Lower leg skin (tissue), 4 donors: ENCODE measurements at regions not wholly inside any gene's neighbourhood (a gene's known extent, or its start where the extent isn't known, plus 50 kb on each side); places are given as distances from the start of the nearest gene placed in this dataset.

Experiments used
- DNase-seq, 2 donors: peaks; one replicate each; pipeline ENCODE4 v3.0.0-alpha.2; 2019; ENCODE audit warnings: low spot score in 2 of 2
- H3K4me3 ChIP-seq: fragments of 200-600 bp; sonication (generic); 2 replicates; pipeline ENCODE4 v1.5.1; 2017; ENCODE audit warnings: mild to moderate bottlenecking, low read depth; ENCODE audit not compliant: poor library complexity, severe bottlenecking
- CTCF ChIP-seq, 3 donors: fragments of 450-650 bp; IDR thresholded peaks; one replicate each; pipeline ENCODE4 v1.5.1; 2016; ENCODE audit warnings: antibody characterized with exemption in 3 of 3, mild to moderate bottlenecking in 3 of 3, moderate library complexity in 2 of 3
- POLR2A ChIP-seq, 2 donors: fragments of 450-650 bp; IDR thresholded peaks; one replicate each; pipeline ENCODE4 v1.6.1; 2016 to 2017; ENCODE audit warnings: antibody characterized with exemption in 2 of 2, mild to moderate bottlenecking in 1 of 2, moderate library complexity in 1 of 2
- WGBS, 2 donors: methylation state at CpG; one replicate each; pipeline ENCODE4 v1.1.5; 2018; 5-methylcytosine and 5-hydroxymethylcytosine counted together
- intact Hi-C: fragments of 100-400 bp; cut with DNase I; formaldehyde crosslinking; loops from one replicate; pipeline ENCODE4 v1.15.0; 2023; ENCODE audit warnings: low total_unique reads

GRCh38 chr11:106218106-106218505, 140.6 kb downstream of the AASDHPPT start:
- DNase-seq = no peak
- no peak overlapping the region for H3K4me3 ChIP-seq
- TF ChIP-seq POLR2A (IDR thresholded peaks at IDR 0.05) (no peak), CTCF (IDR thresholded peaks at IDR 0.05) (no peak)
- intact Hi-C loops = no loop called here
- 76 to 77% methylated on average over 3 of the region's 3 CpGs for WGBS, 2 donors

- TF ChIP-seq POLR2A (IDR thresholded peaks at IDR 0.05) (no peak), CTCF (IDR thresholded peaks at IDR 0.05) (no peak)
Measured at GRCh38 chr11:106222626-106223025, 145.2 kb downstream of the AASDHPPT start.

GRCh38 chr11:106224172-106224571, 146.7 kb downstream of the AASDHPPT start:
- DNase-seq = no peak
- no peak overlapping the region for H3K4me3 ChIP-seq
- intact Hi-C loops = no loop called here
- no peak for TF ChIP-seq CTCF (IDR thresholded peaks at IDR 0.05)
- no peak for TF ChIP-seq POLR2A (IDR thresholded peaks at IDR 0.05)
- WGBS, 2 donors = 0 to 10% methylated on average over 1 of the region's 1 CpG

More at GRCh38 chr11:106222626-106223025, 145.2 kb downstream of the AASDHPPT start:
- WGBS, 2 donors = 90 to 92% methylated on average over 4 of the region's 4 CpGs
- H3K4me3 ChIP-seq = no peak overlapping the region
- intact Hi-C loops = no loop called here
- no peak for DNase-seq

GRCh38 chr11:106228996-106229395, 151.5 kb downstream of the AASDHPPT start:
- intact Hi-C loops = no loop called here
- WGBS, 2 donors = 93 to 95% methylated on average over 1 of the region's 1 CpG

DNA sequence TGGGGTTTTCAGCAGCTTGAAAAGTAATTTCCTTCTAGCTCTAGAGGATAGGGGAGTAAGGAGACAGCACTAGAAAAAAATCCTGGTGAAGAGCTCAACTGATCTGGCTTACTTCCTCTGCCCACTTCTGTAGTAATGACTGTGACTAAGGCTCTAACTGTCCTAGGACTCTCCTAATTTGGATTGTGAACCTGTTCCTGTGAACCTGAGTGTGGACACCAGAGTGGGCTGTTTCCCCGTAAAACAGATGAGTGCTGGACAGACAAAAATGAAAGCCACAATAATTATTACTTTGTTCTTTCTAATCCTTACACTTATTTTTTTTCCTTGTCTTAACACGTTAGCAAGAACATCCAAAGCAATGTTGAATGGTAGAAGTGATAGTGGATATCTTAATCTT, 154.1 kb downstream of the AASDHPPT start:
- TF ChIP-seq POLR2A (IDR thresholded peaks at IDR 0.05) (no peak), CTCF (IDR thresholded peaks at IDR 0.05) (no peak)
- no peak for DNase-seq
- 40 to 53% methylated on average over 2 of the region's 2 CpGs for WGBS, 2 donors
- intact Hi-C loops = no loop called here
- H3K4me3 ChIP-seq = no peak overlapping the region

More at GRCh38 chr11:106228996-106229395, 151.5 kb downstream of the AASDHPPT start:
- no peak for TF ChIP-seq POLR2A (IDR thresholded peaks at IDR 0.05)
- no peak for TF ChIP-seq CTCF (IDR thresholded peaks at IDR 0.05)
- H3K4me3 ChIP-seq = no peak overlapping the region
- DNase-seq = no peak

GRCh38 chr11:106233191-106233590, 155.7 kb downstream of the AASDHPPT start:
- intact Hi-C loops = no loop called here
- no peak overlapping the region for H3K4me3 ChIP-seq
- WGBS, 2 donors = 84 to 95% methylated on average over 1 of the region's 1 CpG
- no peak for TF ChIP-seq CTCF (IDR thresholded peaks at IDR 0.05)
- no peak for TF ChIP-seq POLR2A (IDR thresholded peaks at IDR 0.05)
- DNase-seq = no peak
